GM10266 (cell line): ENCODE measurements at regions not wholly inside any gene's neighbourhood (a gene's known extent, or its start where the extent isn't known, plus 50 kb on each side); places are given as distances from the start of the nearest gene placed in this dataset.

Source experiments
- DNase-seq: peaks from one replicate; pipeline ENCODE4 v3.0.0; 2012; ENCODE audit errors: extremely low spot score
- CTCF ChIP-seq: IDR thresholded peaks from 2 replicates; pipeline ENCODE4 v1.5.1; 2012; ENCODE audit warnings: mild to moderate bottlenecking, low read depth; ENCODE audit not compliant: control insufficient read depth, insufficient read depth; ENCODE audit errors: missing control alignments

- no peak for DNase-seq
These were observed 998.4 kb downstream of the SOCS6 start for GRCh38 chr18:71287268-71287667.

GRCh38 chr18:71252351-71252865 is 963.6 kb downstream of the SOCS6 start:
- no peak for DNase-seq
- TF ChIP-seq CTCF: no peak

More at GRCh38 chr18:71287268-71287667, 998.4 kb downstream of the SOCS6 start:
- no peak for TF ChIP-seq CTCF

- DNase-seq: no peak
- TF ChIP-seq CTCF: no peak
These were observed 961.3 kb downstream of the SOCS6 start for GRCh38 chr18:71250191-71250590.

GRCh38 chr18:71249791-71250190 is 960.9 kb downstream of the SOCS6 start:
- TF ChIP-seq CTCF: no peak
- no peak for DNase-seq

- no peak for TF ChIP-seq CTCF
- no peak for DNase-seq
These were observed 954.1 kb downstream of the SOCS6 start for GRCh38 chr18:71242981-71243380.

- DNase-seq: no peak
- no peak for TF ChIP-seq CTCF
These were observed 950.3 kb downstream of the SOCS6 start for GRCh38 chr18:71238974-71239624.

- DNase-seq: no peak
- no peak for TF ChIP-seq CTCF
These were observed 948.8 kb downstream of the SOCS6 start for GRCh38 chr18:71237641-71238040.
